Activated T-helper 9 cell treated with anti-CD3 and anti-CD28 coated beads, Interleukin-2, amount 50 U/mL, for 16 hours (primary cell): ENCODE measurements at regions not wholly inside any gene's neighbourhood (a gene's known extent, or its start where the extent isn't known, plus 50 kb on each side); places are given as distances from the start of the nearest gene placed in this dataset.

Experiments used
- DNase-seq: peaks from one replicate; pipeline ENCODE4 v3.0.0-alpha.2; 2020; ENCODE audit warnings: low read depth

DNA sequence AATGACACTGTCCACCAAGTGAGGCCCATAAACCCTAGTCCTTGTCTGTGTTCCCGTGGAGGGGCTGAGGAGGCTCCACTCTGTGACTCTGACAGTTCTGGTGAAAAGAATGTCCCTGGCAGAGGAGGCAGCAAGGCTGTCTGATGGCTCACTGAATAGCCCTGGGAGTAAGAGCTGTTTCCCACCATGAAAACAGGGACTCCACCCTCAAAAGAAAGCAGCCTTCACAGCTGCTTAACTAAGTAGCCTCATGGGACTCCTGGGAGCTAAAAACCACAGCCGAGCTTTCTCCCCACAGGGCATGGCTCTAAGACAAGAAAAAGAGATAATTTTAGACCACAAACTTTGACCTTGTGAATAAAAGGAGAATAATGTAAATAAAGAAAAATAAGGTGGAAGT is 135.1 kb upstream of the FRY start:
- no peak for DNase-seq

DNA sequence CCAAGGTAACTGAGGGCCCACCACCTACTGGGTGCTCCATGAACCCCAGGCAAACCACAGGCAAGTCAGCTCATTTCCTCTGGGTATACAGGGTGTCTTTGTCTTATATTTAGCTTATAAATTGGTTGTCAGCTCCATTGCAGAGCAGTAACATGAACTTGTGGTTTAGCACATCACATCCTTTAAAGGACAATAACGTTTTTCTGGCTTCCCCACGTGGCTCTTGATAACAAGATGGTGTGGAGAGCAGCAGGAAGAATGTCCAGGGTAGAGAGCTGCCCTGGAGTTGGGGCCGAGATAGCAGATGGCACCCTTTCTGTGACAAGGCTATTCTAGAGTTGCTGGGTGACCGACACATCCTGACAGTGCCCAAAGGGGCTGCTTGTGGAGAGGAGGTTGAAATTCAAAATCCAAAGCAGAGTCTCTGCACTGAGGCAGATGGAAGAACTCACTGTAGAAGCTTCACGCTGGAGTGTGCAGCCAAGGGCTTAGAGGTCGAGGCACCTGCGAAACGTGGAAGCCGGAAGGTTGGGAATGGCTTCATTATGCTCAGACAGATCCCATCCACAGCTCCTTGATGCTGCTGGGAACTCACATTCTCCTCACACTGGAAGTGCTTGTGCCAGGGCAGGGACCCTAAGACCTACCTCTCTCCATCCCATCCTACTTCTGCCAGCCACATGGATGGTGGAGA is 133.0 kb upstream of the FRY start:
- no peak for DNase-seq

DNA sequence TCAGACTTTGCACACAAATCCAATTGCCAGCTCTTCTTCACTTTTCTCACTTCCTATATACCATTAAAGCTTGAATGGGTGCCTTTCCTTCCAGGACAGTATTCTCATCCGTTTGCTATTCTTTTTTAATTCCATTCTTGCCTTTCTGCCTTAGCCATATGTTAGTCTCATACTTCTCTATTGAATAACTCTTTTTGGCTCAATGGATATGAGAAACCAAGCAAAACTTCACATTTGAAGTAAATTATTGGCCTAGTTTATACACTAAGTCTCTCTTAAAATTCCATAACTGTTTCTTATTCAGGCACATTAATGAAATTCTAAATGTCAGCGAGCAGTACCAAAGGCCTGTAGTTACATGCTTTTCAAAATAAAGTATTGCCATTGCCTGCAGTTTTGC is 129.6 kb upstream of the FRY start:
- no peak for DNase-seq

DNA sequence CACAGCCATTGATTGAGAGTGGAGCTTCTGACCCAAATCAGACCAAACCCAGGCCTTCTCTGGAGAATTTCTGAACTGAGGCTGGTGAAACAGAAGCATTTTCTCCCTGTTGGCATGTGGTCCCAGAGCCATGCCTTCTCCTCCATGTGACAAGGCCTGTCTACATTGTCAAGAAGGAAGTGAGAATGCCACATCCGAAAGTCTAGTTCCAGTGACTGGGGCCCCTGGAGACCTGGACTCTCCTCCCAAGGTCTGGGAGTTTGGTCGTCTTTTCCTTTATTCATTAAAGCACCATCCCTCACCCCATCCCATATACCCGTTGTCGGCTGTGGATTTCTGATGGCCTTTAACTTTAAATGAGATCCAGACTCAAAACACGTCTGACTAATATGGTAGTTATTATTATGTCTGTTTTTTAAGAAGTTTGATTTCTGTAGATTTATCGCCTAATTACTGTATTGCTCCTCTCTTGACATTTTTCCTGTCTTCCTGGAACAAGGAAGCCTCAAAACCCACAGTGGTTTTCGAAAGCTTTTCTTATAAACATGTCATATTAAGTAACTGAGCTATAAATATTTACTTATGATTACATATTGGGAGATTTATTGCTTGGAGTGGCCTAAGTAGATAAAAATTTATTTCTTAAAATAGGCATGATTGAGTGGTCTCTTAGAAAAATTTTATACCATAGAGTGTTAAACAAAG is 128.3 kb upstream of the FRY start:
- no peak for DNase-seq

DNA sequence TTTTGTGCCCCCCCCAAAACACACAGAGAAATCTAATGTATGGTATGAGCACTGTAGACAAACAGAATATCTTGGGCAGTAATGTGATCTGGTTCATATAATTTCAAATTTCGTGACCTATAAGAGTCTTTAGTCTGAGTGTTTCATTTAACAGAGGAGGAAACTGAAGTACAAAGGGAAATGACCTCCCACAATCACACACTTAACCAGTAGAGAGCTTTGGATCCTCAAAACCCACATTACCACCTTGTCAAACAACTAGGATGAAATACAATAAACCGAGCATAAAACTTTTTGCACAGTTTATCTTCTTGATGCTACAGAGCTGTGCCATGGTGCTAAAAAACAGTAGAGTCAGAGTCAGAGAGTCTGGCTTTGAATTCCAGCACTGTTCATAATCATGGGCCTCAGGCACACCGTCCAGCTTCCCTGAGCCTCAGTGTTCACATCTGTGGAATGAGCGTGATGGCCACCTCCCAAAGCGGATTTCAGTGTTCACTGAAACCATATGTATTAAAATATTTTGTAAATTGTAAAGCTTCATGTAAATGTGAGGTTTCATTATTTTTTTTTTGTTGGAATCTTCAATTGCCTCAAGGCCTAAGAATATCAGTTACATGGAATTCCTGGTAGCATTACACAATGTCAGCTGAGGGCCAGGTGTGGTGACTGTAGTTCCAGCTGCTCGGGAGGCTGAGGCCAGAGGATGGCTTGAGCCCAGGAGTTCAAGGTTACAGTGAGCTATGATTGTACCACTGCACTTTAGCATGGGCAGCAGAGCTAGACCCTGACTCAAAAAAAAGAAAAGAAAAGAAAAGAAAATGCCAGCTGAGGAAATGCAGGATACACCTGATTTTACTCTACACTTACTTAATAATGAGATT is 126.4 kb upstream of the FRY start:
- no peak for DNase-seq

DNA sequence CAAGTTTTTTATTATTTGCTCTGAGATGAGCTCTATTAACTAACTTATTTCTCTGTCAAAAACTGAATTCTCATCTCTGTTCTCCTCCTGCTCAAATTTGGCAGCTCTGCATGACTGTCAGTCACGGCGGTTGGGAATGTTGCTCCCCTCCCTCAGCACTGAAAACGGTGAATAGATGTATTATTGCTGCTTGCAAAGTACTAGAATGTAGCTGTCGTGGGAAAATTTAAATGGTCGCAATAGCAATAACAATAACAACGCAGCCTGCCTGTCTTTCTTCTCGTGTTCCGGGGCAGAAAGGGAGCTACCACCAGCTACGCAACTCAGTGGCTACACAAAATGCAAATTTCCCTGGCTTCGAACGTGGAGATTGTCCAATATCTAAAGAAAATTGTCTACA is 125.6 kb upstream of the FRY start:
- DNase-seq: no peak

DNA sequence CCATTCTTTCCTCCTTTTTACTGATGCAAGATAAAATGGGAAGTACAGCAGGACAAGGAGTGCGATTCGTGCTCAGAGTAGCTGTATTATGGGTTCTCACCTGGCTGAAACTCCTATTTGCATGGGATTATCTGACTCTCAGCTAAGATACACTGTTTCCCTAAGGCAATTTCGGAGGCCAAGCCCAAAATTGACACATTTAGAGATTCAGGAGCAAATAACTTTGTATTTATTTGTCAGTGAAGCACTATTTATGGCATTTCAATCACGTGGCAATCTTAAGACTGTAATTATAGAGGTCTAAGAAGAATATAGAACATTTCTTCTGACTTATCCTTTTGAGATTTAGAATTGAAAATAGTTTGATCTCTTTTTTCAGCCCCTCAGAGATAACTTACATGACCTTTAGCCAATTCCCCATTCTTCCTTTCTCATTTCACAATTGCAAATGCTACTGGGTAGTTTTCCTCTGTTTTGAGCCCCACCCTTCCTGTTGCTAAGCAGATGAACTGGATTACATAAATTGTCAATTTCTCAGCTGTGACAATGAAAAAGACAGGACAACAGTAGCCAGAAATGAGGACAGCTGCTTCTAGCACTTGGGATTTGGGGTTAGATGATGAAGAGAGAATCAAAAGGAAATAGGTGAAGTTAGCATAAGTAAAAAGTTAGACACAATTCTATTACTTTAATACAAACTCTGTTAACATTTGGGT is 122.7 kb upstream of the FRY start:
- no peak for DNase-seq

DNA sequence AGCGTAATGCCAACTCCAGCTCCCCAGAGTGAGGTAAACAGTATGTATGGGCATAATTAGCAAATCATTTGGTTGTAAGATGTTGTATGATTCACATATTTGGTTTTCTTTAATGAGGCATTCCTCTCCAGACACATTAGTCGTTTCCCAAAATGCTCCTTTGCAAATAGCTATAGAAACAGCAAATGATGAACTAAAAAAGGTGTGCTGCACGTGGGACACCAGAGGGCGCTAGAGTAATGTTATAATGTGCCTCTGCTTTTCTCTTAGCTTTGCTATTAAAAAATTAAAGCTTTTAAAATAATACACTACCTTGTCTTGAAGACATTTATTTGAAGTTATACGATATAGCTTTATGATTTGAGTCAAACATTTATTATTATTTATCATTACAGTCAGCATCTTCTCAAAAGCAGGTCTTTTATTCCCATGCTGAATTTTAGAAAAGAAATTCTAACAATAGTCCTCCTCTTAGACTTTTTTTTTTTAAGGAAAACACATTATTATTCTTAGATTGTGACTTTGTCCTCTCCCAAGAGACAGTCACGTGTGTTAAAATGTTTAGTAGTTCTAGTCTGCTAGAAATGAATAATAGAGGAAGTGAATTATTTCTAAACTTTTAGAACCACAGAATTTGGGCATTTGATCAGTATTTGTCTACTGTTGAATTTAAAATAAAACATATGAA is 121.6 kb upstream of the FRY start:
- peak; percentile 17 for DNase-seq

DNA sequence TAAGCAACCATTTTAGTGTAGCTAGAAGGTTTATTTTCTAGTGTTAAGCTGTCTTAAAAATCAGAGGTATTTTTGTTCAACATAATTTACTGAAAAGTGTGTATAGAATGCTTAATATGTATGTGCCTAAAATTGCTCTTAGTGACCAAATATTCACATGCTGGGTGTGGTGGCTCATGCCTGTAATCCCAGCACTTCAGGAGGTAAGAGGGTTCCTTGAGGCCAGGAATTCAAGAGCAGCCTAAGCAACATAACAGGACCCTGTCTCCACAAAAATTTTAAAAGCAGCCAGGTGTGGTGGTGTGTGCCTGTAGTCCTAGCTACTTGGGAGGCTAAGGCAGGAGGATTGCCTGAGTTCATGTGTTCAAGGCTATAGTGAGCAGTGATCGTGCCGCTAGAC is 120.9 kb upstream of the FRY start:
- no peak for DNase-seq

DNA sequence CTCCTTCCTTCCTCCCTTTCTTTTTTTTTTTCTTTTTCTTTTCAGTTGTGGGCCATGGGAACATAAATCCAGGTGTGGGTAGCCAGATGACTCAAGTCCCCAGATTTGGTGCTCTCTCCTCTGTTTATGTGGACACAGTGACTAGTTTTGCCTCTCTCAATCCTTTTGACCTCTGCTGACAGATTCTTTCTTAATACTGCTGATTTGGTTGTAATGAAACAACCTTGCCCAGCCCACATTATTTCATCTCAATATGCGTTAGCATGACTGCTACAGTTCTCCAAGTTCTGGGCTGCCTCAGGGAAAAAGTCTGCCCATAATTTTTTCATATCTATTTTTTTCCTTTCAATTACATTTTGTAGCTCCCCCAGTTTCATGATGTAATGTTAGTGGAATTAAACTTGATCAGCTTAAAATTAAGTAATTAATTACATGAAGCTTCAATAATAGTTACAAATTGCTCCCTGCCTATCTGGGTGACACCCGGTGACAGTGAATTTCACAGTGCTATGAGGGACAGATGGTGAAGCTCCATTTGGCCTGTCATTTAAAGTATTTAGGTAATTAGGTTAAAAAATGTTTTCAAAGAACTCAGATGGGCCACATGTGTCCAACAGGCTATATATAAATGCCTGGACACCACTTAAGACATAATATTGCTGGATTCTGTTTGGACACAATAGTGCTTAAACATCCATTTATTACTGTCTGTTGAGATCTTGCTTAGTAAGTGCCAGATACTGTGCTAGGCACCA is 118.8 kb upstream of the FRY start:
- DNase-seq: no peak

DNA sequence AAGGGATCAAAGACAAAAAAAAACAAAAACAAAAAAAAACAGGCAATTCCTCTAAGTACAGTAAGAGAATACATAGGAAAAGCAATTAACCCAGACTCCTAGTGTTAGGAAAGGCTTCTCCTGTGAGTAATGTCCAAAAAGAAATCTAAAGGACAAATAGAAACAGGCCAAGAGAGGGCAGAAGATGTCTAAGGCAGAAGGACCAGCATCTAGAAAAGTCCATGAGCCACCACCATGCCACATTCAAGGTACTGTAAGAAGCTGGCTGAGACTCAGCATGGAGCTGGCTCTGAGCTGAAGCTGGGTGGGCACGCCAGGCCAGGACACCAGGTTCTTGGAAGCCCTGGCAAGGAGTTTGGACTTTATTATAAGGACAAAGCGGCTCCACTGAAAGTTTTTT is 118.1 kb upstream of the FRY start:
- DNase-seq: no peak

DNA sequence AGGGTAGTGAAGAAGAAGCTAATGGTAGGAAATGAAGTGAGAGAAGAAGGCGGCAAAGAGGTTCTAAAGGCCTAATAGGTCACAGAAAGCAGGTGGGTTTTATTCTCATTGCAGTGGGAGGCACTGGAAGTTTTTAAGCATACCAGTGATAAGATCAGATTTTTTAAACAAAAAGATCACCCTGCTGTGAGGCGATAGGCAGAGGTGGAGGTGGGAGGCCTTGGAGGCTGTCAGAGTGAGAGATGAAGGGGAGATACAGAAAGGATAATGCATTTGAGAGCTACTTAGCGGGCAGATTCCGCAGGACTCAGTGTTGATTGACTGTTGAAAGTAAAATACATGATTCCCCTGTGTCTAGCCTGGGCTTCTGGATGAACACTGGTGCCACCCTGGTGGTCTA is 116.7 kb upstream of the FRY start:
- DNase-seq: no peak

DNA sequence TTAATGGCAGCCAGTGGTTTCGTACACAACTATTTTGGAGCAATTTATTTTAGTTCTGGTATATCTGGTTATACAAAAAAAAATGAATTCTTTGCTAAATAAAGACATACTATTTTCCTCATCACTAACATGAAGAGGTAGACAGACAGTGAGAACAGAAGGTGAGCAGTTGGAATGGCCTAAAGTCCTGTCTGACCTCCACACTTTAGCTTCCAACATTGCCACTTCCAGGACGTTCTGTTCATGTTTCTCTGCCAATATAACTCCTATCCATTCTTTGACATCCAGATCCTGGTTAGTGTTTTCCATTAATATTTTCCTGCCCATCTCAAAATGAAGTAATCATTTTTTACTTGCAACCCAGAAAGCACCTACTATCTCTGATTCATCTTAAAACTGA is 112.9 kb upstream of the FRY start:
- DNase-seq: no peak

DNA sequence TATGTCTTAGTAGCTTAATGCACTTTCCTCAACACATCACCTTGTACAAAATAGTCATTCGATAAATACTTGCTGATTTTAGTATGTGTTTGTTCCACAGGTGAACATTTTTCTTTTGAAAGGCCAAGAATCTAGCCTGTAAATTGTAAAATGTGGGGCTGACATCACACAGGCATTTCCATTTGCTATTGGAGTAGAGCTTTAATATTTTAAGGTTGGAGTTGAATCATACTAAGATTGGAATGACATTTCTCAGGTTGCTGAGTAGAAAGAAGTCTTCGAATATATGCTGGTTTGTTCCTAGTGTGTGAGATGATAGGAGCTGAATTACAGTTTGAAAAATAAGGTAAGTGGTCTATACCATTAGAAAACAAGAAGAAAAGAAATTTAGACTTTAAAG is 112.3 kb upstream of the FRY start:
- DNase-seq: no peak

DNA sequence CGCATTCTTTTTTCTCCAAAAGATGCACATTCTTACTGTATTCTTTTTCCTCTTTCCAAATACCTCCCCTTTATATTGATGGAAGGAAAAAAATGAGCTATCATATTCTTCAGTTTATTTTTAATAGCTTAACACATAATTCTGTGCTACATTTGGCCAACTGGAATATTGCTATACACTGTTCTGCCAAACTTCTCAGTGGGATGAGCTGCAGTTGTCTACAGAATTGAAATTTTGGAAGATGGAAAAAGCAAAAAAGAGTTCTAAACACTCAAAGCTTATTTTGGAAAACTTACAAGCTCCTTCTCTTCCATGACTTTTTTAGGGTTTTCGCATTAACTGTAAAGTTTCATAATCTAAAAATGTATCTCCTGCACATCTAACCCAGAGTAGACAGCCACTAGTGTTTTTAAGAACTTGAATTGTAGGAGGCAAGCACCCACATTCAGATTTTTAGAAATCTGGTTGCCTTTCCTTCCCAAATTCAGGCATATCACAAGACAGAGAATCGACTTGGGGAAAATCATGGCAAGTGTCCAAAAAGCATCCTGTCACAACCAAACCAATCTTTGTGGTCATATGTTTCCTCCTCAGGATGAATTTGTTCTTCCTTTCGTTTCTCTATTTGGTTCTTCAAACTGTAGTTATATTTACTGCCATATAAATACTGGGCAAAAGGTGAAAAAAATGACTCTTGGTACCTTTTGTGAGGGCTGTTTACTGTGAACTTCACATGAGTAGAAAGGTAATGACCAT is 111.4 kb upstream of the FRY start:
- DNase-seq: no peak

DNA sequence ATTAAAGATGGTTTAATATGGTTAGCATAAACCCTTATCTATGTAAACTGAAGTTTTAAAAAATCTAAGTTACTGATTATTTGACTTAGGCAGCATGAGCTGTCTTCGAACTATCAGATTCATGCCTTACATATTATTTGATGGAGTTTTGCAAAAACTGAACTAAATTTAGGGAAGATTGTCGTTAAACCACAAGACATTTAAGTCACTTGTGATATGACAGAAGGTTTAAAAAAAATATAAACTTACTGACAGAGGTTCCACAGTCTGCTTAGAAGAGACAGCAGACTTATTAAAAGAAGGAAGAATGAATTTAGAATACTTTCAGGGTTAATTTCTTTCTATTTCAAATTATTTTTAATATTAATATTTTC is 110.9 kb upstream of the FRY start:
- no peak for DNase-seq

DNA sequence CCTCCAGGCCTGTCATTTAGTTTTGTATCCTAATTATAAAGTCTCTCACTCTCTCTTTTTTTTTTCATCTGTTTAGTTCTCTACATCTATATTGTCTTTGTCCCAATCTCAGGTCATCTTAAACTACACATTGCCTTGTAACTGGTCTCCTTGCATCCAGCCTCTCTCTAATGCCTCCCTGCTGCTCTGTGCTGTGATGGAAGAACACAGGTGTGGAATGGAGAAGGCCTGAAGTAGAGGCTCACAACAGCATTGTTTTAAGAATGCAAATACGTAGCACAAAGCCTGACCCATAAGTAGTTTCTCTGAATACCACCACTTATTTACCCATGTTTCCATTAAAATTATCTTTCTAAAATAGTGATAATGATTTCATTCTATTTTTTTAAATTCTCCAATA is 108.8 kb upstream of the FRY start:
- no peak for DNase-seq

DNA sequence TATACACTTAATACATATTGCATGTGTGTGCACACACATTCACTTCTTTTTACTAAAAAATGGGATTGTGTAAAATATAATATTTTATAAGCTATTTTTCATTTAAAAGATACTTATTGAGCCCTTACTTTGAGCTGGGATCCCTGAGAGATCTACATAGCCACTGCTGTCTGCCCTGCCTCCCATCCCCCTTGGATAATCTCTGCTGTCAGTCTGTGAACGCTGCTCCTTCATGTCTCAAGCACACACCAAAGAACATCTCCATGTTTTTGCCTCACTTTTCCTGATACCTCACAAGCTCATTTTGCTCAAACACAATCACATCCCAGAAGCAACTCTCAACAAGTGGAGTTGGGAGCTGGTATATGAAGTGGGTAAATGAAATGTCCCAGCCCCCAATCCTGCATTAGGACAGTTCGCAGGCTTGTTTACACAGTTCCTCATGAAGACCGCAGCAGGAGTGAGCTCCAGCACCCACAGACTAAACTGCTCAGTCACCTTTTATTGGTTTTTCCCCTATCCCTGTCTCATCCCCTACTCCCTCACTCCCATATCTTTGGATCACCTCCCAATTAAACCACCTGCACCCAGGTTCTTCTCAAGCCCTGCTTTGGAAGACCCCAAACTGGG is 108.3 kb upstream of the FRY start:
- DNase-seq: no peak

DNA sequence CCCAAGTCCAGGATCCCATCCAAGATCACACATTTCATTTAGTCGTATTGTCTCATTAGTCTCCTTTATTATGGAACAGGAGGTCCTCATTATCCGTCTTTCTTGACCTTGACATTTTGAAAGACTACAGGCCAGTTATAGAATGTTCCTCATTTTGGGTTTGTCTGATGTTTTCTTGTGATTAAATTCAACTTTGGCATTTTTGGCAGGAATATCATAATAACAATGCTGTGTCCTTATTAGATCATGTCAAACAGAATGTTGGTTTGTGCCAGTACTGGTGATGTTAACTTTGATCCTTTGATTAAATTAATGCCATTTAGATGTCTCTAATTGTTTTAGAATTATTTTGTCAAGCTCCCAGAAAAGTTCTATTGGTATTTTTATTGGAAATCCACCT is 106.5 kb upstream of the FRY start:
- no peak for DNase-seq

DNA sequence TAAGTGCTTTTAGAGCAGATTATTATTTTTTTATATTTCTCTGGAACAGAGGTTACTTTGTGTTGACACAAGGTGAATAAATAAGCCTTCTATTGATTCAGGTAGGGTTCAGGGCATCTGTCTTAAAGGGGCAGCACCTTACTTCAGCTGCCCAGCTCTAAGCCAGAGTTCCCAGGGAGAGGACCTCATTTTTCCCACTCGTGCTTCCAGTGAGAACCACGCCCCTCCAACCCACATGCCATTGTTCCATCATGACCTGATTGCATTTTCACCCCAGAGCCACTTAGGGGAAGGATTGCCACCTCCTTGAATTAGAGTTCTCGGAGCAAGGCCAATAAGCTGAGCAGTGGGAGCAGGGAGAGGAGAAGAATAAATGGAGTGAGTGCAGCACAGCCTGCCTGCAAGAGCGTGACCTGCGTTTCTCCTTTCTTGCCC is 104.3 kb upstream of the FRY start:
- DNase-seq: no peak
